ENCODE measurements at regions not wholly inside any gene's neighbourhood (a gene's known extent, or its start where the extent isn't known, plus 50 kb on each side); places are given as distances from the start of the nearest gene placed in this dataset.

DNA sequence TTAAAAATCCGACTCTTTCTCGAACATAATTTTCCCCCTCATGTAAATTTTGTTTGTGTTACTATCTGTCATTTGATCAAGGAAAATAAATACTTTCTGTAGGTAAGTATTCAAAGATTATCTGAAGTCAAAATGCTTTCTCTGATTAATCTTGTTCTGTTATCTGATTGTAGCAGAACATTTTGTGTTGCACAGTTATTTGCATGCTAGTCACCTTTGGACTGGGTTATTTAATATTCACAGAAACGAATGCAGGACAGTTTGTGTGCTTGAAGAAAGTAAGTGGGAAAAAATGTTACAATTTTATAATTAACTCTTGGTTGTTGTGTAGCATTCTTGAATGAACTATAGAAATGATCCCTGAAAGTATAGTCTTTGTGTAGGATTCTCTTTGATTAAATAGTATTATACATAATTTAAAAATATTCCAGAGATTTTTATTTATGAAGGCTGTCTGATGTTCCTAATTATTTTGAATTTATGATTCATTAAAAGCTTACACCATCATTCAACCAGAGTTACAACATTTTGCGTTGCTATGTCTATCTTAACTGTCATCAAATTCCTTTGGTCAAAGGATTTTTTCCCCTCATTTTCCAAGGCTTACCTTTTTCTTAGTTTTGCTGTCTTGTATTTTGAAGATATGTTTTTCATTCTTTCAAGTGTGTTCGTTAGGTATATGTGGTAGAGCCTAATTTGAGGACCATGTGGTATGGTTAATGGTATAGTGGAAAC is 176.6 kb downstream of the GIPC2 start:
- no peak overlapping the region for H3K27ac ChIP-seq
- WGBS, 4 donors = 68 to 79% (median 75%) methylated on average over 5 of the region's 5 CpGs
- no peak for TF ChIP-seq POLR2A (IDR thresholded peaks at IDR 0.05)
- TF ChIP-seq, protein P1, sequence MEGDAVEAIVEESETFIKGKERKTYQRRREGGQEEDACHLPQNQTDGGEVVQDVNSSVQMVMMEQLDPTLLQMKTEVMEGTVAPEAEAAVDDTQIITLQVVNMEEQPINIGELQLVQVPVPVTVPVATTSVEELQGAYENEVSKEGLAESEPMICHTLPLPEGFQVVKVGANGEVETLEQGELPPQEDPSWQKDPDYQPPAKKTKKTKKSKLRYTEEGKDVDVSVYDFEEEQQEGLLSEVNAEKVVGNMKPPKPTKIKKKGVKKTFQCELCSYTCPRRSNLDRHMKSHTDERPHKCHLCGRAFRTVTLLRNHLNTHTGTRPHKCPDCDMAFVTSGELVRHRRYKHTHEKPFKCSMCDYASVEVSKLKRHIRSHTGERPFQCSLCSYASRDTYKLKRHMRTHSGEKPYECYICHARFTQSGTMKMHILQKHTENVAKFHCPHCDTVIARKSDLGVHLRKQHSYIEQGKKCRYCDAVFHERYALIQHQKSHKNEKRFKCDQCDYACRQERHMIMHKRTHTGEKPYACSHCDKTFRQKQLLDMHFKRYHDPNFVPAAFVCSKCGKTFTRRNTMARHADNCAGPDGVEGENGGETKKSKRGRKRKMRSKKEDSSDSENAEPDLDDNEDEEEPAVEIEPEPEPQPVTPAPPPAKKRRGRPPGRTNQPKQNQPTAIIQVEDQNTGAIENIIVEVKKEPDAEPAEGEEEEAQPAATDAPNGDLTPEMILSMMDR (IDR thresholded peaks at IDR 0.05) = no peak
- no peak for DNase-seq
- no peaks in the 10 kb centered on the region for H3K4me1 ChIP-seq (replicated peaks in 1 of 2)
- H3K27me3 ChIP-seq = no peaks in the 10 kb centered on the region
- no peak overlapping the region for H3K4me3 ChIP-seq
- peaks cover 0 to 14% (median 0%) of the 10 kb centered on the region in 3 donors for H3K9me3 ChIP-seq (replicated peaks in 1 of 3)
- no peaks in the 10 kb centered on the region for H3K36me3 ChIP-seq (replicated peaks in 1 of 2)
- intact Hi-C loops (cut with DNase I) = no loop called here

DNA sequence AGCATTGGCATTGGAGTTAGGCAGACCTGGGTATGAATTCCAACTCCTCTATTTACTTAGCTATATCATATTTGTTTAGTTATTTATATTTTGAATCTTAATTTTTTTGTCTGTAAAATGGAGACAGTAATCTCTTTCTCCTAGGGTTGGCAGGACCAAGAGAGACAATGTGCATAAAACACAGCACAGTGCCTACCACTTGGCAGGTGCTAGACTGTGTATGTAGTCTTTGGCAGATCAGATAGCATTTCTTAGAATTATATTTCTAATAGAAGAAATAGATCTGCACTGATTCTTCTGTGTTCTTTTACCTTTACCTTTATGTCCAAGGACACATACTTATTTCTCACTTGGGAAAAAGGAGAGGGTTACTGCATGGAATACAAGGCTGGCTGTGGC is 177.2 kb downstream of the GIPC2 start:
- TF ChIP-seq, protein P1 (IDR thresholded peaks at IDR 0.05) = no peak
- no peak for TF ChIP-seq POLR2A (IDR thresholded peaks at IDR 0.05)
- Histone ChIP-seq H3K4me3 (no peak overlapping the region), H3K4me1 (replicated peaks in 1 of 2) (no peaks in the 10 kb centered on the region), H3K27me3 (no peaks in the 10 kb centered on the region), H3K9me3 (replicated peaks in 1 of 3) (peaks cover 0 to 9% (median 0%) of the 10 kb centered on the region in 3 donors), H3K27ac (no peak overlapping the region), H3K36me3 (replicated peaks in 1 of 2) (no peaks in the 10 kb centered on the region)
- DNase-seq = no peak
- intact Hi-C loops (cut with DNase I) = no loop called here

DNA sequence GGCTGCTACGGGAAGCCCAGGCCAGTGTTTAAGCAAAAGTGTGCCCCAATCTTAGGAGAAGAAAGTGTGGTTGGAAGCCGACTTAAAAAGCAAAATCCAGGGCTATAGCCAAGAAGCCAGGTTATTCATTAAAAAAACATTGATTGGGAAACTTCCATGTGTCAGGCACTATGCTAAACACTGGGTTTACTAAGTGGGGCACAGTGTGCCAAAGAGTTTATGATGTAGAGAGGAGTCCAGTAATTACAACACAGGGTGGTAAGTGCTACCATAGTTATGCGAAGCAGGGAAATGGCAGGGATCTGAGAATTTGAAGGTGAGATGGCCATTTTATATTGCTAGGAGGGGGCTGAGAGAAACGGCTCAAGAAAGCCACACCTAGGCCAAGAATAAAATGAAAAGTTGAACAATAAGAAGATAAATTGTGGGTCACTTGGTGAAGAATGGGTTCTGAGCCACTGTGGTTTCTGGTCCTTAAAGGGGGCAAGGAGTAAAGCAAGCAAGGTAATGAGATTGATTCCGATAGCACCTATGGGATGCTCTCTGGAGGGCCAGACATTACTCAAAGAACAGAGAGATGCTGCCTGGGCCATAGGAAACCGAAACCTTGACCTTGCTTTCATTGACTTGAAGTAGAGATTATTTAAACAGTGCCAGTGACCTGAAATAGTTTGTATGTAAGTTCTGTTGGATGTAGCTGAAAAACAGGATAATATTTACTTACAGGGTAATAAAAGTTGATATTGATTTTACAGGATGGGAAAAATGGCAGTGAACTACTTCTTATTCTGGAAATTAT is 177.8 kb downstream of the GIPC2 start:
- 72 to 83% (median 81%) methylated on average over 6 of the region's 6 CpGs for WGBS, 4 donors
- Histone ChIP-seq H3K36me3 (replicated peaks in 1 of 2) (no peaks in the 10 kb centered on the region), H3K4me1 (replicated peaks in 1 of 2) (no peaks in the 10 kb centered on the region), H3K9me3 (replicated peaks in 1 of 3) (peaks cover 0 to 5% (median 0%) of the 10 kb centered on the region in 3 donors), H3K27ac (no peak overlapping the region), H3K4me3 (no peak overlapping the region), H3K27me3 (no peaks in the 10 kb centered on the region)
- DNase-seq = no peak
- TF ChIP-seq POLR2A (IDR thresholded peaks at IDR 0.05) = no peak
- TF ChIP-seq, protein P1 (IDR thresholded peaks at IDR 0.05) = no peak
- intact Hi-C loops (cut with DNase I) = no loop called here

DNA sequence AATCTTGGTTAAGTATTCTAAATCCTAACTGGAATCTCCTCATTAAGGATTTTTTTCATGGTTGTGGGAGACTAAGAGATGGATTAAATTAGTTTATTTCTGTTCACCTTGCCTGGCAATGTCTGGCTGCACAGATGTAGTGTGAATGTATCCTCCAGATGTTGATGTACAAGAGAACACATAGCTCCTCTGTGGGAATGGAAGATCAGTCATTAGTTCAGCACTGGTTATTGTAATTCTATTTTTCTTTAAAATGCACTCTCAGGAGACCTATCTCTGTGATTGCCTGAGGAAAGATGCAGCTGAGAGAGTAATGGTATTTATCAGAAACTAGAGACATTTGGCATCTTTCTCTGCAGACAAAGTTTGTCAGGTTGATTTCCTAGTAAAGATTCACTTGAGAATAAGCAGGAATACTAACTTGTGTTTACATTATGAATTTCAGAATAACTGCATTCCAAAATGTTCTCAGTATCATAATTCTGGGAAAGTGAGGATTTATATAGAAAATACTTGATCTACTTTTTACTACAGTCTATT is 178.6 kb downstream of the GIPC2 start:
- intact Hi-C loops (cut with DNase I) = no loop called here

More for the DNA sequence above, 178.6 kb downstream of the GIPC2 start:
- no peaks in the 10 kb centered on the region for H3K27me3 ChIP-seq
- TF ChIP-seq, protein P1 (IDR thresholded peaks at IDR 0.05) = no peak
- no peak for TF ChIP-seq POLR2A (IDR thresholded peaks at IDR 0.05)
- no peak overlapping the region for H3K4me3 ChIP-seq
- no peaks in the 10 kb centered on the region for H3K4me1 ChIP-seq (replicated peaks in 1 of 2)
- no peak for DNase-seq
- no peaks in the 10 kb centered on the region for H3K36me3 ChIP-seq (replicated peaks in 1 of 2)
- H3K9me3 ChIP-seq (replicated peaks in 1 of 3) = peaks cover 0 to 5% (median 0%) of the 10 kb centered on the region in 3 donors
- H3K27ac ChIP-seq = no peak overlapping the region

Measured in adrenal gland (tissue), 9 donors.